HG03575 (cell line): ENCODE measurements at regions not wholly inside any gene's neighbourhood (a gene's known extent, or its start where the extent isn't known, plus 50 kb on each side); places are given as distances from the start of the nearest gene placed in this dataset.

Source experiments
- ATAC-seq: cut with Tn5 transposase; IDR thresholded peaks from one replicate; pipeline ENCODE4 v1.9.1; 2021; ENCODE audit not compliant: unreplicated experiment, insufficient number of reproducible peaks, low FRiP score; ENCODE audit errors: extremely low read depth

- no peak for ATAC-seq
Measured at GRCh38 chr13:44760434-44760833, 184.3 kb upstream of the TSC22D1 start.

- ATAC-seq = no peak
Measured at GRCh38 chr13:44759384-44760360, 183.5 kb upstream of the TSC22D1 start.

- no peak for ATAC-seq
Measured at GRCh38 chr13:44758630-44759383, 182.7 kb upstream of the TSC22D1 start.

GRCh38 chr13:44757671-44758070, 181.5 kb upstream of the TSC22D1 start:
- ATAC-seq = no peak

- no peak for ATAC-seq
Measured at GRCh38 chr13:44756276-44756810, 180.2 kb upstream of the TSC22D1 start.

- ATAC-seq = no peak
Measured at GRCh38 chr13:44755872-44756271, 179.7 kb upstream of the TSC22D1 start.

- ATAC-seq = no peak
Measured at GRCh38 chr13:44752164-44752563, 176.0 kb upstream of the TSC22D1 start.

GRCh38 chr13:44750630-44751029, 174.5 kb upstream of the TSC22D1 start:
- ATAC-seq = no peak

GRCh38 chr13:44749906-44750305, 173.8 kb upstream of the TSC22D1 start:
- ATAC-seq = no peak

- ATAC-seq = no peak
Measured at GRCh38 chr13:44748439-44748838, 172.3 kb upstream of the TSC22D1 start.

GRCh38 chr13:44747179-44747578, 171.0 kb upstream of the TSC22D1 start:
- ATAC-seq = no peak

- no peak for ATAC-seq
Measured at GRCh38 chr13:44746690-44747089, 170.6 kb upstream of the TSC22D1 start.

- ATAC-seq = no peak
Measured at GRCh38 chr13:44744880-44745633, 168.9 kb upstream of the TSC22D1 start.

- ATAC-seq = no peak
Measured at GRCh38 chr13:44739539-44739938, 163.4 kb upstream of the TSC22D1 start.

GRCh38 chr13:44739120-44739519, 163.0 kb upstream of the TSC22D1 start:
- ATAC-seq = no peak

GRCh38 chr13:44738463-44738862, 162.3 kb upstream of the TSC22D1 start:
- ATAC-seq = no peak

- no peak for ATAC-seq
Measured at GRCh38 chr13:44735806-44736205, 159.7 kb upstream of the TSC22D1 start.

- ATAC-seq = no peak
Measured at GRCh38 chr13:44734201-44734707, 158.1 kb upstream of the TSC22D1 start.
